ENCODE measurements at regions not wholly inside any gene's neighbourhood (a gene's known extent, or its start where the extent isn't known, plus 50 kb on each side); places are given as distances from the start of the nearest gene placed in this dataset.

GRCh38 chr7:155972651-155973390, 160.6 kb upstream of the SHH start:
- TF ChIP-seq POLR2A (IDR thresholded peaks at IDR 0.05; ENCODE audit: low read depth, low read length) (no peak), POLR2AphosphoS5 (IDR thresholded peaks at IDR 0.05; ENCODE audit: low read depth, low read length) (no peak), TAF1 (IDR thresholded peaks at IDR 0.05; ENCODE audit: low read depth, low read length) (no peak), SPI1 (IDR thresholded peaks at IDR 0.05; ENCODE audit: low read depth, low read length) (no peak), PAX5 (IDR thresholded peaks at IDR 0.05; ENCODE audit: insufficient read depth, low read length, severe bottlenecking) (no peak)
